ENCODE measurements at regions not wholly inside any gene's neighbourhood (a gene's known extent, or its start where the extent isn't known, plus 50 kb on each side); places are given as distances from the start of the nearest gene placed in this dataset.

DNA sequence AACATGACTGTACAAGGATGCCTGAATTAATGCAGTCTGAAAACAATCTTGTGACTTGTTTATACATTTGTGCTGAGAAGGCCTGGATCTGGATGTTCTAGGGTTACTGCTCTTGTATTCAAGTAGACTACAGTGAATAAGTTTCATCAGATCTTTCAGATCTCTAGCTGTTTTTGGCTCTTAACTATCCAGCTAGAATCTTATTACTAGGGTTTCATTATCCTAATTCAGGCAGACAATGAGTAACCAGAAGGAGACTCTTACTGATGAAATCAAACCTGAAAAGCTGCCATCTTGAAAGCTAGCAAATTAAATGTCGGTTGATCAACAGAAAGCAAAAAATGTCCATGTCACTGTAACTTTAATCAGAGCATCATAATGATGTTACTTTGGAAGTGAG lies 112.5 kb upstream of the KCNK2 start:
- TF ChIP-seq, protein P1, sequence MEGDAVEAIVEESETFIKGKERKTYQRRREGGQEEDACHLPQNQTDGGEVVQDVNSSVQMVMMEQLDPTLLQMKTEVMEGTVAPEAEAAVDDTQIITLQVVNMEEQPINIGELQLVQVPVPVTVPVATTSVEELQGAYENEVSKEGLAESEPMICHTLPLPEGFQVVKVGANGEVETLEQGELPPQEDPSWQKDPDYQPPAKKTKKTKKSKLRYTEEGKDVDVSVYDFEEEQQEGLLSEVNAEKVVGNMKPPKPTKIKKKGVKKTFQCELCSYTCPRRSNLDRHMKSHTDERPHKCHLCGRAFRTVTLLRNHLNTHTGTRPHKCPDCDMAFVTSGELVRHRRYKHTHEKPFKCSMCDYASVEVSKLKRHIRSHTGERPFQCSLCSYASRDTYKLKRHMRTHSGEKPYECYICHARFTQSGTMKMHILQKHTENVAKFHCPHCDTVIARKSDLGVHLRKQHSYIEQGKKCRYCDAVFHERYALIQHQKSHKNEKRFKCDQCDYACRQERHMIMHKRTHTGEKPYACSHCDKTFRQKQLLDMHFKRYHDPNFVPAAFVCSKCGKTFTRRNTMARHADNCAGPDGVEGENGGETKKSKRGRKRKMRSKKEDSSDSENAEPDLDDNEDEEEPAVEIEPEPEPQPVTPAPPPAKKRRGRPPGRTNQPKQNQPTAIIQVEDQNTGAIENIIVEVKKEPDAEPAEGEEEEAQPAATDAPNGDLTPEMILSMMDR (IDR thresholded peaks at IDR 0.05): no peak
- TF ChIP-seq POLR2A (IDR thresholded peaks at IDR 0.05): no peak
